ENCODE measurements at regions not wholly inside any gene's neighbourhood (a gene's known extent, or its start where the extent isn't known, plus 50 kb on each side); places are given as distances from the start of the nearest gene placed in this dataset.

- no peak overlapping the region for H3K4me3 Mint-ChIP-seq (ENCODE audit: unreplicated experiment)
- no peaks in the 10 kb centered on the region for H3K27me3 Mint-ChIP-seq (ENCODE audit: insufficient read depth, unreplicated experiment)
- DNase-seq: no peak
- Histone ChIP-seq H3K4me1 (no peaks in the 10 kb centered on the region), H3K9me3 (no peaks in the 10 kb centered on the region), H3K36me3 (ENCODE audit: control insufficient read depth, insufficient read depth, low read length) (no peaks in the 10 kb centered on the region), H3K4me3 (ENCODE audit: low read depth, low read length) (no peak overlapping the region), H3K27me3 (replicated peaks; ENCODE audit: control insufficient read depth, insufficient read depth, low read length) (no peaks in the 10 kb centered on the region)
- no peaks in the 10 kb centered on the region for H3K4me1 Mint-ChIP-seq (ENCODE audit: low read depth, unreplicated experiment)
- H3K27ac Mint-ChIP-seq (ENCODE audit: unreplicated experiment): no peak overlapping the region
- TF ChIP-seq, protein P1, sequence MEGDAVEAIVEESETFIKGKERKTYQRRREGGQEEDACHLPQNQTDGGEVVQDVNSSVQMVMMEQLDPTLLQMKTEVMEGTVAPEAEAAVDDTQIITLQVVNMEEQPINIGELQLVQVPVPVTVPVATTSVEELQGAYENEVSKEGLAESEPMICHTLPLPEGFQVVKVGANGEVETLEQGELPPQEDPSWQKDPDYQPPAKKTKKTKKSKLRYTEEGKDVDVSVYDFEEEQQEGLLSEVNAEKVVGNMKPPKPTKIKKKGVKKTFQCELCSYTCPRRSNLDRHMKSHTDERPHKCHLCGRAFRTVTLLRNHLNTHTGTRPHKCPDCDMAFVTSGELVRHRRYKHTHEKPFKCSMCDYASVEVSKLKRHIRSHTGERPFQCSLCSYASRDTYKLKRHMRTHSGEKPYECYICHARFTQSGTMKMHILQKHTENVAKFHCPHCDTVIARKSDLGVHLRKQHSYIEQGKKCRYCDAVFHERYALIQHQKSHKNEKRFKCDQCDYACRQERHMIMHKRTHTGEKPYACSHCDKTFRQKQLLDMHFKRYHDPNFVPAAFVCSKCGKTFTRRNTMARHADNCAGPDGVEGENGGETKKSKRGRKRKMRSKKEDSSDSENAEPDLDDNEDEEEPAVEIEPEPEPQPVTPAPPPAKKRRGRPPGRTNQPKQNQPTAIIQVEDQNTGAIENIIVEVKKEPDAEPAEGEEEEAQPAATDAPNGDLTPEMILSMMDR (IDR thresholded peaks at IDR 0.05; ENCODE audit: insufficient read depth in 1 of 2, low read depth in 1 of 2, low read length in 1 of 2, severe bottlenecking in 1 of 2, unreplicated experiment in 1 of 2): no peak
- H3K36me3 Mint-ChIP-seq (ENCODE audit: insufficient read depth, unreplicated experiment): no peaks in the 10 kb centered on the region
- POLR2A ChIA-PET: no interaction called here
- intact Hi-C loops (cut with micrococcal nuclease; ENCODE audit: unreplicated experiment): no loop called here
- CTCF ChIA-PET: no interaction called here
- no peaks in the 10 kb centered on the region for H3K9me3 Mint-ChIP-seq (ENCODE audit: unreplicated experiment)
- no TSS peak for BruUV-seq (replicated peaks)
Observed at GRCh38 chr4:159906517-159906916, 803.6 kb downstream of the RAPGEF2 start.

DNA sequence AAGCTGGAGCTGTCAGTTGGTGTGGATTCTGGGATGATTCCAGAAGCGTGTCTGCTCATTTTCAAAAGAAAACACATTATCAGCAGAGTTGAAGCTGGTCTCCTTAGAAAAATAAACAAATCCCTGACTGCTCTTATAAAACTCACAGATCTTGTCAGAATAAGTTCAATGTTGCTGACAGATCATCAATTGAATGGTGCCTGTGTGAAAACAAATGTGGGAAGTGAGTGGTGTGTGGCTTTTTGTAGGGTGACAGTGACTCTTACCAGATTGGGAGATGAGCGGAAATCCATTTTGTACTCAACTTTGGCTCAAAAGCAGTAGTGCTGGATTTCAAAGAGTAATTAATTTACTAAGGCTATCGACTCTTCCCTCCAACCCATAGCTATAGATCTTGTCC is 807.8 kb downstream of the RAPGEF2 start:
- no peak overlapping the region for H3K4me3 Mint-ChIP-seq (ENCODE audit: unreplicated experiment)
- H3K27ac Mint-ChIP-seq (ENCODE audit: unreplicated experiment): no peak overlapping the region
- no peak overlapping the region for H3K4me3 ChIP-seq (ENCODE audit: low read depth, low read length)
- H3K27me3 Mint-ChIP-seq (ENCODE audit: insufficient read depth, unreplicated experiment): peaks cover under 1% of the 10 kb centered on the region
- no peaks in the 10 kb centered on the region for H3K9me3 ChIP-seq
- BruUV-seq (replicated peaks): no TSS peak
- no peaks in the 10 kb centered on the region for H3K4me1 Mint-ChIP-seq (ENCODE audit: low read depth, unreplicated experiment)
- H3K4me1 ChIP-seq: no peaks in the 10 kb centered on the region
- no peaks in the 10 kb centered on the region for H3K36me3 ChIP-seq (ENCODE audit: control insufficient read depth, insufficient read depth, low read length)
- CTCF ChIA-PET: no interaction called here
- intact Hi-C loops (cut with micrococcal nuclease; ENCODE audit: unreplicated experiment): loop anchor here (10.0 kb wide), 1 partner anchor 146 kb away; no protein-coding TSS in a partner anchor
- H3K27me3 ChIP-seq (replicated peaks; ENCODE audit: control insufficient read depth, insufficient read depth, low read length): no peaks in the 10 kb centered on the region
- H3K9me3 Mint-ChIP-seq (ENCODE audit: unreplicated experiment): no peaks in the 10 kb centered on the region
- no peaks in the 10 kb centered on the region for H3K36me3 Mint-ChIP-seq (ENCODE audit: insufficient read depth, unreplicated experiment)
- TF ChIP-seq, protein P1 (IDR thresholded peaks at IDR 0.05; ENCODE audit: insufficient read depth in 1 of 2, low read depth in 1 of 2, low read length in 1 of 2, severe bottlenecking in 1 of 2, unreplicated experiment in 1 of 2): no peak
- DNase-seq: no peak
- POLR2A ChIA-PET: no interaction called here

DNA sequence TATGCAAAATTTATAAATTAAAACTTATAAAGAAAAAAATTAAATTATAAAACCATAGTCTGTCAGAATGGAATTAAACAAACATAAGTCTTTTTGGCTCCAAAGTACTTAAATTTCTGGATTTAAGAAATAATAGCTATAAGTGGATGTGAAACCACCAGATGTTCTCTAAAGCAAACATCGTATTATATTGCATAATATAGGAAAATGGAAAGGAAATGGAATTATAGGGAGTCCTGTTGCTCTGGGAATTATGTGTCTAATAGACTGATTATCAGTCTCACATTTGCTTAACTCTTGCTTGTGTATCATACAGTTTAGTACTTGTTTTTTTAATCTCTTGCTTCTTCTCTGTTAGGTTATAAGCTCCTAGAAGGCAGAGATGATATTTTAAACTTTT is 819.2 kb downstream of the RAPGEF2 start:
- no peak overlapping the region for H3K27ac Mint-ChIP-seq (ENCODE audit: unreplicated experiment)
- POLR2A ChIA-PET: no interaction called here
- no peaks in the 10 kb centered on the region for H3K36me3 ChIP-seq (ENCODE audit: control insufficient read depth, insufficient read depth, low read length)
- no peaks in the 10 kb centered on the region for H3K36me3 Mint-ChIP-seq (ENCODE audit: insufficient read depth, unreplicated experiment)
- BruUV-seq (replicated peaks): no TSS peak
- H3K4me1 ChIP-seq: no peaks in the 10 kb centered on the region
- H3K9me3 Mint-ChIP-seq (ENCODE audit: unreplicated experiment): peaks cover 15% of the 10 kb centered on the region
- TF ChIP-seq, protein P1 (IDR thresholded peaks at IDR 0.05; ENCODE audit: insufficient read depth in 1 of 2, low read depth in 1 of 2, low read length in 1 of 2, severe bottlenecking in 1 of 2, unreplicated experiment in 1 of 2): no peak
- no peaks in the 10 kb centered on the region for H3K4me1 Mint-ChIP-seq (ENCODE audit: low read depth, unreplicated experiment)
- H3K4me3 Mint-ChIP-seq (ENCODE audit: unreplicated experiment): no peak overlapping the region
- no peaks in the 10 kb centered on the region for H3K27me3 ChIP-seq (replicated peaks; ENCODE audit: control insufficient read depth, insufficient read depth, low read length)
- intact Hi-C loops (cut with micrococcal nuclease; ENCODE audit: unreplicated experiment): no loop called here
- no peak for DNase-seq
- CTCF ChIA-PET: no interaction called here
- peaks cover 2% of the 10 kb centered on the region for H3K27me3 Mint-ChIP-seq (ENCODE audit: insufficient read depth, unreplicated experiment)
- no peak overlapping the region for H3K4me3 ChIP-seq (ENCODE audit: low read depth, low read length)
- peaks cover 11% of the 10 kb centered on the region for H3K9me3 ChIP-seq

Data from Caco-2 (cell line).